ENCODE measurements at regions not wholly inside any gene's neighbourhood (a gene's known extent, or its start where the extent isn't known, plus 50 kb on each side); places are given as distances from the start of the nearest gene placed in this dataset.
A peak's percentile ranks its signal among the peaks of the same experiment; 100 is the strongest.

DNA sequence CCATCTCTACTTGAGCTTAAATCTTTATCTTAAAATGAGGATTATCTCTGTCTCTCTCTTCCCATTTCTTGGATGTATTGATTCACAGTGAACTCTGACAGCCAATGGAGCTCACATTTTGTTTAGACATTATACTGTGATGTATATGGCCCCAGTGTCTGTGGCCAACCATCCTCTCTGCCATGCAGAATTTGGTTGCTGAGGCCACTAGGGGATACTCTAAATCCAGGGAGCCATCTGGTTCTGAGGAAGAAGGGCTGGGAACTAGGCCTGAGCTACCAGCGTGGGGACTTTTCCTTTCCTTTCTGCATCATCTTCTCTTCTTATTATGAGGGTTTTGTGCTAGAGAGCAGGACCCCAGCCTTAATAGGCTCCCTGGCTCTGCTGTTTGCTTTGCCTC is 59.1 kb upstream of the RIPOR2 start:
- TF ChIP-seq RCOR1 (IDR thresholded peaks at IDR 0.05; ENCODE audit: insufficient replicate concordance, low read length): no peak
- no peak for TF ChIP-seq POLR2A (IDR thresholded peaks at IDR 0.05; ENCODE audit: low read depth, low read length)
- TF ChIP-seq, protein P1, sequence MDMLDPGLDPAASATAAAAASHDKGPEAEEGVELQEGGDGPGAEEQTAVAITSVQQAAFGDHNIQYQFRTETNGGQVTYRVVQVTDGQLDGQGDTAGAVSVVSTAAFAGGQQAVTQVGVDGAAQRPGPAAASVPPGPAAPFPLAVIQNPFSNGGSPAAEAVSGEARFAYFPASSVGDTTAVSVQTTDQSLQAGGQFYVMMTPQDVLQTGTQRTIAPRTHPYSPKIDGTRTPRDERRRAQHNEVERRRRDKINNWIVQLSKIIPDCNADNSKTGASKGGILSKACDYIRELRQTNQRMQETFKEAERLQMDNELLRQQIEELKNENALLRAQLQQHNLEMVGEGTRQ (IDR thresholded peaks at IDR 0.05; ENCODE audit: low read depth, low read length): no peak
- TF ChIP-seq, protein P2, sequence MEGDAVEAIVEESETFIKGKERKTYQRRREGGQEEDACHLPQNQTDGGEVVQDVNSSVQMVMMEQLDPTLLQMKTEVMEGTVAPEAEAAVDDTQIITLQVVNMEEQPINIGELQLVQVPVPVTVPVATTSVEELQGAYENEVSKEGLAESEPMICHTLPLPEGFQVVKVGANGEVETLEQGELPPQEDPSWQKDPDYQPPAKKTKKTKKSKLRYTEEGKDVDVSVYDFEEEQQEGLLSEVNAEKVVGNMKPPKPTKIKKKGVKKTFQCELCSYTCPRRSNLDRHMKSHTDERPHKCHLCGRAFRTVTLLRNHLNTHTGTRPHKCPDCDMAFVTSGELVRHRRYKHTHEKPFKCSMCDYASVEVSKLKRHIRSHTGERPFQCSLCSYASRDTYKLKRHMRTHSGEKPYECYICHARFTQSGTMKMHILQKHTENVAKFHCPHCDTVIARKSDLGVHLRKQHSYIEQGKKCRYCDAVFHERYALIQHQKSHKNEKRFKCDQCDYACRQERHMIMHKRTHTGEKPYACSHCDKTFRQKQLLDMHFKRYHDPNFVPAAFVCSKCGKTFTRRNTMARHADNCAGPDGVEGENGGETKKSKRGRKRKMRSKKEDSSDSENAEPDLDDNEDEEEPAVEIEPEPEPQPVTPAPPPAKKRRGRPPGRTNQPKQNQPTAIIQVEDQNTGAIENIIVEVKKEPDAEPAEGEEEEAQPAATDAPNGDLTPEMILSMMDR (conservative IDR thresholded peaks at IDR 0.05; ENCODE audit: low read depth, low read length): no peak; the same call in 1 of the 2 replicates
- TF ChIP-seq BHLHE40 (IDR thresholded peaks at IDR 0.05; ENCODE audit: low read depth, low read length): no peak
- peak; percentile 14; the same call in 1 of the 2 replicates for TF ChIP-seq RAD21 (IDR thresholded peaks at IDR 0.05; ENCODE audit: low read length)
- no peak for TF ChIP-seq SMC3 (IDR thresholded peaks at IDR 0.05; ENCODE audit: low read depth, low read length)
- no peak for TF ChIP-seq FOS (IDR thresholded peaks at IDR 0.05; ENCODE audit: low read depth, low read length)

Measured in IMR-90 (cell line).